RWPE2 (cell line): ENCODE measurements at regions not wholly inside any gene's neighbourhood (a gene's known extent, or its start where the extent isn't known, plus 50 kb on each side); places are given as distances from the start of the nearest gene placed in this dataset.

Experiments
- ATAC-seq: fragments of 200-7000 bp; cut with Tn5 transposase; 3 replicates; pipeline ENCODE4 v1.9.1; 2021; ENCODE audit warnings: low read depth
- DNase-seq: peaks from one replicate; pipeline ENCODE4 v3.0.0-alpha.2; 2020; ENCODE audit warnings: low spot score
- H3K27ac ChIP-seq: fragments of 450-650 bp; 2 replicates; pipeline ENCODE4 v1.5.1; 2017; ENCODE audit warnings: mild to moderate bottlenecking; ENCODE audit not compliant: poor library complexity, severe bottlenecking
- H3K27me3 ChIP-seq: fragments of 250-450 bp; sonication (Bioruptor Pico); 2 replicates; pipeline ENCODE4 v1.5.1; 2021; ENCODE audit warnings: mild to moderate bottlenecking, moderate library complexity; ENCODE audit not compliant: insufficient read depth, poor library complexity, severe bottlenecking
- H3K36me3 ChIP-seq: fragments of 250-450 bp; sonication (Bioruptor Pico); 2 replicates; pipeline ENCODE4 v1.5.1; 2020; ENCODE audit warnings: low read depth, mild to moderate bottlenecking, moderate library complexity
- H3K4me1 ChIP-seq: fragments of 250-450 bp; sonication (Bioruptor Pico); 2 replicates; pipeline ENCODE4 v1.5.1; 2021; ENCODE audit warnings: mild to moderate bottlenecking, moderate library complexity; ENCODE audit not compliant: insufficient read depth, poor library complexity, severe bottlenecking
- H3K4me3 ChIP-seq: fragments of 250-450 bp; sonication (Bioruptor Pico); 2 replicates; pipeline ENCODE4 v1.5.1; 2021; ENCODE audit warnings: mild to moderate bottlenecking, moderate library complexity; ENCODE audit not compliant: severe bottlenecking
- H3K9me3 ChIP-seq: fragments of 250-450 bp; sonication (Bioruptor Pico); 2 replicates; pipeline ENCODE4 v1.5.1; 2021; ENCODE audit warnings: mild to moderate bottlenecking, moderate library complexity; ENCODE audit not compliant: severe bottlenecking
- CTCF ChIP-seq: fragments of 450-650 bp; IDR thresholded peaks from one replicate; pipeline ENCODE4 v1.5.1; 2017; ENCODE audit warnings: mild to moderate bottlenecking, moderate library complexity; ENCODE audit not compliant: poor library complexity, severe bottlenecking

GRCh38 chr2:58922245-58922644 lies 681.1 kb upstream of the FANCL start:
- Histone ChIP-seq H3K4me1 (no peaks in the 10 kb centered on the region), H3K27me3 (no peaks in the 10 kb centered on the region), H3K27ac (no peak overlapping the region), H3K9me3 (no peaks in the 10 kb centered on the region), H3K36me3 (no peaks in the 10 kb centered on the region), H3K4me3 (no peak overlapping the region)
- no peak for TF ChIP-seq CTCF
- ATAC-seq (no peak), DNase-seq (no peak)

GRCh38 chr2:58921676-58922075 lies 680.6 kb upstream of the FANCL start:
- Histone ChIP-seq H3K27ac (no peak overlapping the region), H3K9me3 (no peaks in the 10 kb centered on the region), H3K4me3 (no peak overlapping the region), H3K27me3 (no peaks in the 10 kb centered on the region), H3K36me3 (no peaks in the 10 kb centered on the region), H3K4me1 (no peaks in the 10 kb centered on the region)
- TF ChIP-seq CTCF: no peak
- no peak for ATAC-seq
- DNase-seq: no peak

- no peaks in the 10 kb centered on the region for H3K36me3 ChIP-seq
- no peak overlapping the region for H3K4me3 ChIP-seq
- no peak overlapping the region for H3K27ac ChIP-seq
- H3K9me3 ChIP-seq: no peaks in the 10 kb centered on the region
- no peaks in the 10 kb centered on the region for H3K27me3 ChIP-seq
- DNase-seq: no peak
- no peak for TF ChIP-seq CTCF
- ATAC-seq: no peak
- no peaks in the 10 kb centered on the region for H3K4me1 ChIP-seq
Observed at GRCh38 chr2:58920001-58920400, 678.9 kb upstream of the FANCL start.

GRCh38 chr2:58919316-58919715 lies 678.2 kb upstream of the FANCL start:
- Histone ChIP-seq H3K4me1 (no peaks in the 10 kb centered on the region), H3K27ac (no peak overlapping the region), H3K27me3 (no peaks in the 10 kb centered on the region), H3K4me3 (no peak overlapping the region), H3K36me3 (no peaks in the 10 kb centered on the region), H3K9me3 (no peaks in the 10 kb centered on the region)
- DNase-seq: no peak
- TF ChIP-seq CTCF: no peak
- ATAC-seq: no peak

- ATAC-seq: no peak
- DNase-seq: no peak
- no peak overlapping the region for H3K4me3 ChIP-seq
- TF ChIP-seq CTCF: no peak
- H3K9me3 ChIP-seq: no peaks in the 10 kb centered on the region
- H3K27ac ChIP-seq: no peak overlapping the region
- no peaks in the 10 kb centered on the region for H3K36me3 ChIP-seq
- no peaks in the 10 kb centered on the region for H3K4me1 ChIP-seq
- H3K27me3 ChIP-seq: no peaks in the 10 kb centered on the region
Observed at GRCh38 chr2:58918141-58918540, 677.0 kb upstream of the FANCL start.
